Astrocyte of the cerebellum (primary cell): ENCODE measurements at regions not wholly inside any gene's neighbourhood (a gene's known extent, or its start where the extent isn't known, plus 50 kb on each side); places are given as distances from the start of the nearest gene placed in this dataset.
"Not testable (repeated sequence)": the region's sequence is repeated elsewhere in the genome, so short reads cannot be mapped to it uniquely, and the experiment has no call there.

Experiments used
- DNase-seq: peaks from one replicate; pipeline ENCODE4 v3.0.0-alpha.2; 2011; ENCODE audit warnings: low read depth
- H3K4me3 ChIP-seq: 2 replicates; pipeline ENCODE4 v1.5.1; 2011; ENCODE audit warnings: mild to moderate bottlenecking, low read depth, low read length, moderate library complexity
- in situ Hi-C: cut with HindIII; loops from 2 replicates; pipeline ENCODE4 v1.10.0; 2017; ENCODE audit warnings: low sequenced_read_pairs
- TF ChIP-seq, protein P1 (sequence below): IDR thresholded peaks from 2 replicates; pipeline ENCODE4 v1.5.1; 2012; ENCODE audit warnings: low read length, low read depth, moderate library complexity, mild to moderate bottlenecking; ENCODE audit errors: missing control alignments

DNA sequence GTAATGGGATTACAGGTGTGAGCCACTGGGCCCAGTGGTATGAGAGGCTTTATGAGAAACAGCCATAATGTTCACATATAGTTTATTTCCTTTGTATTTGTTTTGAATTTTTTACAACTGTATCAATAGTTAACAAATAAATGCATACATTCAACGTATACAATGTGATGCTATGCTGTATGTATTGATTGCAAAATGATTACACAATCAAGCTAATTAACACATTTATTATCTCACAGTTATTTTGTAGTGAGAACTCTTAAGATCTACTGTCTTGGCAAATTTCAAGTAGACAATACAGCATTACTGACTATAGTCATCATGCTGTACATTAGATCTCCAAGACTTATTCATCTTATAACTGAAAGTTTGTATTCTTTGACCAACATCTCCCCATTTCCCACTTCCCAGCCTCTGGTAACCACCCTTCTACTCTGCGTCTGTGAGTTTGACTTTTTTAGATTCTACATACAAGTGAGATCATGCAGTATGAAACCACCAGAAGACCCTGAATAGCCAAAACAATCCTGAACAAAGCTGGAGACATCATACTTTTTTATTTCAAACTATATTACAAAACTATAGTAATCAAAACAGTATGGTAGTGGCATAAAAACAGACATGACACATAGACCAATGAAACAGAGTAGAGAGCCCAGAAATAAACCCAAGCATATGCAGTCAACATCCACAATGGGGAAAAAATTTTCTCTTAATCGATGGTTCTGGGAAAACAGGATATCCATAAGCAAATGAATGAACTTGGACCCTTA is 157.2 kb upstream of the RREB1 start:
- no peak for DNase-seq
- H3K4me3 ChIP-seq = no peak overlapping the region
- TF ChIP-seq, protein P1, sequence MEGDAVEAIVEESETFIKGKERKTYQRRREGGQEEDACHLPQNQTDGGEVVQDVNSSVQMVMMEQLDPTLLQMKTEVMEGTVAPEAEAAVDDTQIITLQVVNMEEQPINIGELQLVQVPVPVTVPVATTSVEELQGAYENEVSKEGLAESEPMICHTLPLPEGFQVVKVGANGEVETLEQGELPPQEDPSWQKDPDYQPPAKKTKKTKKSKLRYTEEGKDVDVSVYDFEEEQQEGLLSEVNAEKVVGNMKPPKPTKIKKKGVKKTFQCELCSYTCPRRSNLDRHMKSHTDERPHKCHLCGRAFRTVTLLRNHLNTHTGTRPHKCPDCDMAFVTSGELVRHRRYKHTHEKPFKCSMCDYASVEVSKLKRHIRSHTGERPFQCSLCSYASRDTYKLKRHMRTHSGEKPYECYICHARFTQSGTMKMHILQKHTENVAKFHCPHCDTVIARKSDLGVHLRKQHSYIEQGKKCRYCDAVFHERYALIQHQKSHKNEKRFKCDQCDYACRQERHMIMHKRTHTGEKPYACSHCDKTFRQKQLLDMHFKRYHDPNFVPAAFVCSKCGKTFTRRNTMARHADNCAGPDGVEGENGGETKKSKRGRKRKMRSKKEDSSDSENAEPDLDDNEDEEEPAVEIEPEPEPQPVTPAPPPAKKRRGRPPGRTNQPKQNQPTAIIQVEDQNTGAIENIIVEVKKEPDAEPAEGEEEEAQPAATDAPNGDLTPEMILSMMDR = no peak
- in situ Hi-C loops = no loop called here

DNA sequence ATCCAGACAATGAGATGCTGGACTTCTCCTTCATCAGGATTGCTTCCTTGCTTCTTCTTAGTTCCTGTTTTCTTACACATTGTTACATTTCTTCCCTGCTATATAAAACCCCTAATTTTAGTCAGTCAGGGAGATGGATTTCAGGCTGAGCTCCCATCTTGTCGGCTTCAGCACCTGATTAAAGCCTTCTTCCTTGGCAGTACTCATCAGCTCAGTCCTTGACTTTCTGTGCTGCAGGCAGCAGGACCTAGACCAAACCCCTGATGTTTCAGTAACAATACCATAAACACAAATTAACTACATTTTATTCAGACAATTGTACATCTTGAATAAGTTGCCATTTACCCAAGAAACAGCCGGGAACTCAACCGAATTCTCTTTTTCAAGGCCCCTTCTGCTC is 156.4 kb upstream of the RREB1 start:
- TF ChIP-seq, protein P1 = no peak
- in situ Hi-C loops = no loop called here
- no peak overlapping the region for H3K4me3 ChIP-seq
- no peak for DNase-seq

DNA sequence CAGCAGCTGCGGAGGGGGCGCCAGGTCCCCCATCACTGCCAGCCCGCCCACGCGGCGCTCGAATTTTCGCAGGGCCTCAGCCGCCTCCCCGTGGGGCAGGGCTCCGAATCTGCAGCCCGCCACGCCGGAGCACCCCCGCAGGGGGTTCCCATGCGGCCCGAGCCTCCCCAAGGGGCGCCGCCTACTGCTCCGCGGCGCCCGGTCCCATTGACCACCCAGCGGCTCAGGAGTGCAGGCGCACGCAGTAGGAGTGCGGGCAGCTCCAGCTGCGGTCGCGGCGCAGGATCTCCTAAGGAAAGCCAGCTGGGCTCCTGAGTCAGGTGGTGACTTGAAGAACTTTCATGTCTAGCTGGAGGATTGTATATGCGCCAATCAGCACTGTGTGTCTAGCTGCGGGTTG is 155.3 kb upstream of the RREB1 start:
- TF ChIP-seq, protein P1 = no peak
- no peak overlapping the region for H3K4me3 ChIP-seq
- no peak for DNase-seq
- in situ Hi-C loops = no loop called here

DNA sequence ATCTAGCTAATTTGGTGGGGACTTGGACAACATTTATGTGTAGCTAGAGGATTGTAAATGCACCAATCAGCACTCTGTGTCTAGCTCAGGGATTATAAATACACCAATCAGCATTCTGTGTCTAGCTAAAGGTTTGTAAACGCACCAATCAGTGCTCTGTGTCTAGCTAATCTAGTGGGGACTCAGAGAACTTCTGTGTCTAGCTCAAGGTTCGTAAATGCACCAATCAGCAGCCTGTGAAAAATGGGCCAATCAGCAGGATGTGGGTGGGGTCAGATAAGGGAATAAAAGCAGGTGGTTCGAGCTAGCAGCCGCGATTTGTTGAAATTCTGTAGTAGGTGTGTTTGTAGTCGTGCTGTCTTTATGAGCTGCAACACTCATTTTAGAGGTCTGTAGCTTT is 154.8 kb upstream of the RREB1 start:
- H3K4me3 ChIP-seq, in situ Hi-C loops, DNase-seq: not testable (repeated sequence)

DNA sequence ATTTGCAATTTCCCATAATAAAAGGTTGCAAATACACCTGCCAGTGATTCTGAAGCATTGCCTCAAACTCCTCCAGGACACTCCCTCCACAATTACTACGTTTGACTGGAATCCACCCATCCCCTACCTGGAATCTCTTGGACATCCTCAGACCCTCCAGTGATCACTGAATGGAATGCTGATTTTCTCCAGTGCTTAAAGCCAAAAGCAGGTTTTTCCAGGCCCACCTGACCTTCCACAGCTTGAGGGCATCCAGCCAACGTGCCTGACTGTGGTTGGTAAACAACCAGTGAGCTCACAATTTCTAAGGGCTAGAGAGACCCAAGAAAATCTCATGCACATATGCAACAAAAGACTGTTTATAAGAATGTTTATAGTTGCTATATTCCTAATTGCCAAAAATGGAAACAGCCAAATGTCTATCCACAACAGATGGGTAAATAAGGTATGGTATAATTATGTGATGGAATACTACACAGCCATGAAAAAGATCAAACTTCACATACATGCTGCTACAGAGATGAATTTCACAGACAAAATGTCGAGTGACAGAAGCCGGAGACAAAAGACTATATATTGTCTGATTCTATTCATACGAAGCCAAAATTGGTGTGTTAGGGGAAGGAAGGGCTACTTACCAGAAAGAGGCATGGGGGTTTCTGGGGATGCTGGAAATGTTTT is 147.1 kb upstream of the RREB1 start:
- TF ChIP-seq, protein P1 = no peak
- no peak for DNase-seq
- H3K4me3 ChIP-seq = no peak overlapping the region
- in situ Hi-C loops = no loop called here

DNA sequence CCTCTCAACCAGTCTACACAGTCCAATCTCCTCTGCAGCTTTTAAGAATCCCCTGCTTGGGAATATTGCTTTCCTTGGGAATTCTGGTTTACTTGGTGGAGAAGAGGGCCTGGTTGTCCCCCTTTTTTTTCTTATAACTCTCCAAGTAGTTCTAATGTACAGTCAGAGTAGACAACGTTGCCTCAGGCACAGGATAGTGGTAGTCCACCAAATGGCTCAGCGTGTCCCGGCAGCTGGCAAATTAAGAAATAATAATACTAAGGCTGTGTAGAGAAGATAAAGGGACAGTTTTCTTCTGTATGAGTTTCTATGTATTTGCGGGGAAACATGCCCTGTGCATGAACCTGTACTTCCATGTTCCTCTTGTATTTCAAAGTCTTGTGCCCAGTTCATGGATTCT is 145.7 kb upstream of the RREB1 start:
- DNase-seq = no peak
- H3K4me3 ChIP-seq = no peak overlapping the region
- in situ Hi-C loops = no loop called here
- TF ChIP-seq, protein P1 = no peak

DNA sequence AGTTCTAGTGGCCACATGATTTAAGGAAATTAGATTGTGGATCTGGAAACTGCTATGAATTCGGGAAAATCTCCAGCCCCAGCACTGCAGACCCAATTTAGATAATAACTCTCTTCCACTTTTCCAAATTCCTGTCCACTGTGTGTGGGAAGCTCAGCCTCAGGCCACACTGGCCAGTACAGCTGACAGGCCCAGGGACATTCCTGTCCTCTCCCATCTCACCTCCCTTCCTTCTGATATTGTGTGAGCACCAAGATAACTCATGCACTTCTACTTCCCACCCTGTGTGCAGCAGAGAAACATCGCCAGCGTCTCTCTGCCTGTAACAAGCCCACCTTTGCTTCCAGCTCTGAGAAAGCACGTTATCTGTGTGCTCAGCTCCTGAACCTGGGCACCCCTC is 145.1 kb upstream of the RREB1 start:
- no peak for DNase-seq
- no peak overlapping the region for H3K4me3 ChIP-seq
- in situ Hi-C loops = no loop called here
- TF ChIP-seq, protein P1 = no peak

DNA sequence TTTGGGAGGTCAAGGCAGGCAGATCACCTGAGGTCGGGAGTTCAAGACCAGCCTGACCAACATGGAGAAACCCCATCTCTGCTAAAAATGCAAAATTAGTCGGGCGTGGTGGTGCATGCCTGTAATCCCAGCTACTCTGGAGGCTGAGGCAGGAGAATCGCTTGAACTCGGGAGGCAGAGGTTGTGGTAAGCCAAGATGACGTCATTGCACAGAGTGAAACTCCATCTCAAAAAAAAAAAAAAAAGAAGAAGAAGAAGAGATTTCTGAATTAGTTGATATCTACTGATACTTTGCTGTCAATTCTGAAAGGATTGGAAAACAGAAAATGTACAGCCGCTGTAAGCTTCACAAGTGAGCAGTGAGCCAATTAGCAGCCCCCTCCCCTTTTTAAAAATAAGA is 144.4 kb upstream of the RREB1 start:
- H3K4me3 ChIP-seq, in situ Hi-C loops, DNase-seq: not testable (repeated sequence)
